K562 (cell line): ENCODE measurements at regions not wholly inside any gene's neighbourhood (a gene's known extent, or its start where the extent isn't known, plus 50 kb on each side); places are given as distances from the start of the nearest gene placed in this dataset.

Experiments
- EZH2 ChIP-seq: IDR thresholded peaks from 2 replicates; pipeline ENCODE4 v1.6.1; 2012; ENCODE audit warnings: low read depth, mild to moderate bottlenecking, inconsistent platforms, low read length, borderline replicate concordance
- FOS ChIP-seq: IDR thresholded peaks from 3 replicates; pipeline ENCODE4 v1.6.1; 2011; ENCODE audit not compliant: insufficient read length; ENCODE audit errors: extremely low read depth
- RFX5 ChIP-seq: IDR thresholded peaks from 2 replicates; pipeline ENCODE4 v1.6.1; 2011; ENCODE audit warnings: low read depth, mild to moderate bottlenecking, improper control_type of control experiment, low read length
- SP1 ChIP-seq: sonication (generic); formaldehyde crosslinking; IDR thresholded peaks from 2 replicates; pipeline ENCODE4 v1.8.1; 2022; ENCODE audit warnings: mild to moderate bottlenecking, missing genetic modification reagents
- XRCC5 ChIP-seq: fragments of 200-400 bp; formaldehyde crosslinking; IDR thresholded peaks from 2 replicates; pipeline ENCODE4 v1.6.1; 2017; ENCODE audit warnings: low read depth, mild to moderate bottlenecking, low read length
- TF ChIP-seq, protein P1 (sequence below), 2 experiments: fragments of 450-650 bp in 1 of 2; sonication (generic) in 1 of 2; formaldehyde crosslinking in 1 of 2; IDR thresholded peaks; 2 replicates each; pipeline versions ENCODE4 v1.7.1 to v1.9.0; 2016 to 2022; ENCODE audit warnings: inconsistent platforms in 1 of 2, mild to moderate bottlenecking in 1 of 2, missing genetic modification reagents in 1 of 2
- TF ChIP-seq, protein P2 (sequence below): sonication (generic); formaldehyde crosslinking; IDR thresholded peaks from 2 replicates; pipeline ENCODE4 v1.8.1; 2022; ENCODE audit warnings: missing genetic modification reagents

DNA sequence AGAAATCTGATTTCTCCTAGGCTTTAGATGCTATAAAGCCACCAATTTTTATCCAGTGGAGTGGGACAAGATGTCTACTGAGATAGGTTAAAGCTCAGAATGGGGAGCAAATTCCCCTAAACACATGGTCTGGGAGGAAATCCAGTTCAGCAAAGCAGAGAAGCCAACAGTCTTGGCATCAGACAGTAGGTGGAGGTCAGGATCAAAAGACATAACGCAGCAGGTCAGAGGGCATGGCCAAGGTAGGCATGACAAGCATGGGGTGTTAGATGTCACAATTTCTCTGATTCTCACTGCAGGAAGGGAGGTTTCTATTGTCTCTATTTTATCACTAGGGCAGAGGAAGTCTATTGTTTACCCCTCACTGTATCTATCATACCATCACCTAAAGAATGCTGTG, 288.2 kb downstream of the ACTL7B start:
- TF ChIP-seq FOS: no peak
- no peak for TF ChIP-seq RFX5
- TF ChIP-seq SP1 (CRISPR knock-in tag): no peak
- no peak for TF ChIP-seq XRCC5
- TF ChIP-seq, protein P1, sequence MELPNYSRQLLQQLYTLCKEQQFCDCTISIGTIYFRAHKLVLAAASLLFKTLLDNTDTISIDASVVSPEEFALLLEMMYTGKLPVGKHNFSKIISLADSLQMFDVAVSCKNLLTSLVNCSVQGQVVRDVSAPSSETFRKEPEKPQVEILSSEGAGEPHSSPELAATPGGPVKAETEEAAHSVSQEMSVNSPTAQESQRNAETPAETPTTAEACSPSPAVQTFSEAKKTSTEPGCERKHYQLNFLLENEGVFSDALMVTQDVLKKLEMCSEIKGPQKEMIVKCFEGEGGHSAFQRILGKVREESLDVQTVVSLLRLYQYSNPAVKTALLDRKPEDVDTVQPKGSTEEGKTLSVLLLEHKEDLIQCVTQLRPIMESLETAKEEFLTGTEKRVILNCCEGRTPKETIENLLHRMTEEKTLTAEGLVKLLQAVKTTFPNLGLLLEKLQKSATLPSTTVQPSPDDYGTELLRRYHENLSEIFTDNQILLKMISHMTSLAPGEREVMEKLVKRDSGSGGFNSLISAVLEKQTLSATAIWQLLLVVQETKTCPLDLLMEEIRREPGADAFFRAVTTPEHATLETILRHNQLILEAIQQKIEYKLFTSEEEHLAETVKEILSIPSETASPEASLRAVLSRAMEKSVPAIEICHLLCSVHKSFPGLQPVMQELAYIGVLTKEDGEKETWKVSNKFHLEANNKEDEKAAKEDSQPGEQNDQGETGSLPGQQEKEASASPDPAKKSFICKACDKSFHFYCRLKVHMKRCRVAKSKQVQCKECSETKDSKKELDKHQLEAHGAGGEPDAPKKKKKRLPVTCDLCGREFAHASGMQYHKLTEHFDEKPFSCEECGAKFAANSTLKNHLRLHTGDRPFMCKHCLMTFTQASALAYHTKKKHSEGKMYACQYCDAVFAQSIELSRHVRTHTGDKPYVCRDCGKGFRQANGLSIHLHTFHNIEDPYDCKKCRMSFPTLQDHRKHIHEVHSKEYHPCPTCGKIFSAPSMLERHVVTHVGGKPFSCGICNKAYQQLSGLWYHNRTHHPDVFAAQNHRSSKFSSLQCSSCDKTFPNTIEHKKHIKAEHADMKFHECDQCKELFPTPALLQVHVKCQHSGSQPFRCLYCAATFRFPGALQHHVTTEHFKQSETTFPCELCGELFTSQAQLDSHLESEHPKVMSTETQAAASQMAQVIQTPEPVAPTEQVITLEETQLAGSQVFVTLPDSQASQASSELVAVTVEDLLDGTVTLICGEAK (IDR thresholded peaks at IDR 0.05): no peak
- TF ChIP-seq, protein P1 (CRISPR knock-in tag; IDR thresholded peaks at IDR 0.05): no peak
- TF ChIP-seq, protein P2, sequence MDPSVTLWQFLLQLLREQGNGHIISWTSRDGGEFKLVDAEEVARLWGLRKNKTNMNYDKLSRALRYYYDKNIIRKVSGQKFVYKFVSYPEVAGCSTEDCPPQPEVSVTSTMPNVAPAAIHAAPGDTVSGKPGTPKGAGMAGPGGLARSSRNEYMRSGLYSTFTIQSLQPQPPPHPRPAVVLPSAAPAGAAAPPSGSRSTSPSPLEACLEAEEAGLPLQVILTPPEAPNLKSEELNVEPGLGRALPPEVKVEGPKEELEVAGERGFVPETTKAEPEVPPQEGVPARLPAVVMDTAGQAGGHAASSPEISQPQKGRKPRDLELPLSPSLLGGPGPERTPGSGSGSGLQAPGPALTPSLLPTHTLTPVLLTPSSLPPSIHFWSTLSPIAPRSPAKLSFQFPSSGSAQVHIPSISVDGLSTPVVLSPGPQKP (CRISPR knock-in tag): no peak
- no peak for TF ChIP-seq EZH2
